ELR (cell line): ENCODE measurements at regions not wholly inside any gene's neighbourhood (a gene's known extent, or its start where the extent isn't known, plus 50 kb on each side); places are given as distances from the start of the nearest gene placed in this dataset.
"Not testable (repeated sequence)": the region's sequence is repeated elsewhere in the genome, so short reads cannot be mapped to it uniquely, and the experiment has no call there.

Source experiments
- DNase-seq: peaks from one replicate; pipeline ENCODE4 v3.0.0-alpha.2; 2015; ENCODE audit warnings: low read depth

DNA sequence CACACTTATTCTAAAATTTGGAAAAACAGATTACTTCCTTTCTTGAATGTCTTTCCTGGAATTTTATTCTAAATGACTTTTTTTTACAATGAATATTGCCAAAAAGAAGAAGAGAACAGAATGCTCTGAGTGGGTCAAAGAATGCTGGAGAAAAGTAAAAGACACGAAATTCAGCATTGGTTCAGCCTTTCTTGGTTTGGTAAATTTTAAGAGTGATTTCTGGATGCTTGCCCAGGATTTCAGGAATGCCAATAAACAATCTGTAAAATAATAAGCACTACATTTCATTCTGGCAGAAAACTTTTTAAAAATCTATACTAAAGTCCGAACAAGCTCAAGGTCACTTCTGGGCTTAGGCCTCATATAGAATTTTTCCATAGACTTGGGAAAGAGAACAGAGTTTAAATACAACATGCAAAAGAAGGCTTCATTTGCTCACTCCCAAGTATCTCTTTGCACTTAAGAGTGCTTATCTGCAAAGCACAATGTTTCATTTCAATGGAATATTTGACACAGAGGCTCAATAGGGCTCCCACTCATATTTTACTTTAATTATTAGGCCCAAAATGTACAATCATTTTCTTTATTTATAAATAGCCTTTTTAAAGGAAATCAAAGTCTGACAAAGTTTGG, 359.5 kb upstream of the ANKRD30A start:
- DNase-seq: no peak

GRCh38 chr10:36764823-36765222, 360.6 kb upstream of the ANKRD30A start:
- DNase-seq: no peak

GRCh38 chr10:36761121-36761520, 364.3 kb upstream of the ANKRD30A start:
- DNase-seq: no peak

- peak; percentile 52 for DNase-seq
These were observed 366.1 kb upstream of the ANKRD30A start for GRCh38 chr10:36759141-36759805.

DNA sequence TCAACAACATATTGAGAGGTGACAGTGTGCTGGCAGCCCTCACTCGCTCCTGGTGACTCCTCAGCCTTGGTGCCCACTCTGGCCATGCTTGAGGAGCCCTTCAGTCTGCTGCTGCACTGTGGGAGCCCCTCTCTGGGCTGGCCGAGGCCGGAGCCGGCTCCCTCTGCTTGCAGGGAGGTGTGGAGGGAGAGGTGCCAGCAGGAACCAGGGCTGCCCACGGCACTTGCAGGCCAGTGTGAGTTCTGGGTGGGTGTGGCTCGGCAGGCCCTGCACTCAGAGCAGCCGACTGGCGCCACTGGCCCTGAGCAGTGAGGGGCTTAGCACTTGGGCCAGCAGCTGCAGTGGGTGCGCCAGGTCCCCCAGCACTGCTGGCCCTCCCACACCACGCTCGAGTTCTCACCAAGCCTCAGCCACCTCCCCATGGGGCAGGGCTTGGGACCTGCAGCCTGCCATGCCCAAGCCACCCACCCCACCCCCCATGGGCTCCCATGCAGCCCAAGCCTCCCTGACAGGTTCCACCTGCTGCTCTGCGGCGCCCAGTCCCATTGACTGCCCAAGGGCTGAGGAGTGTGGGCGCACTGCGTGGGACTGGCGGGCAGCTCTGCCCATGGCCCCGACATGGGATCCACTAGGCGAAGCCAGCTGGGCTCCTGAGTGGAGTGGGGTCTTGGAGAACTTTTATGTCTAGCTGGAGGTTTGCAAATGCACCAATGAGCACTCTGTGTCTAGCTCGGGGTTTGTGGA, 377.1 kb upstream of the ANKRD30A start:
- DNase-seq: no peak

DNA sequence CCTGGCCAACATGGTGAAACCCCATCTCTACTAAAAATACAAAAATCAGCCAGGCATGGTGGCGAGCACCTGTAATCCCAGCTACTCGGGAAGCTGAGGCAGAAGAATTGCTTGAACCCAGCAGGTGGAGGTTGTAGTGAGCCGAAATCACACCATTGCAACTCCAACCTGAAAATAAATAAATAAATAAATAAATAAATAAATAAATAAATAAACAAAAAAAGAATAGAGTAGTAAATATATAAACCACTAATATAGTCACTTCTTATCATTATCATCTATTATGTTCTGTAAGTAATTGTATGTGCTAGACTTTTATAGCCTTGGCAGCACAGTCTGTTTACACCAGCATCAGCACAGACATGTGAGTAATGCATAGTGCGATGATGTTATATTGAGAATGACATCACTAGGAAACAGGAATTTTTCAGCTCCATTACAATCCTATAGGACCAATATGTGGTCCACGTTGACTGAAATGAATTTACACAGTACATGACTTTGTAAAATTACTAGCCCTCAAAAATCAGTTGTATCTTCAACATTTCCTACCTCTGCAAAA, 385.4 kb upstream of the ANKRD30A start:
- DNase-seq: peak; percentile 4

- peak; percentile 5 for DNase-seq
These were observed 386.5 kb upstream of the ANKRD30A start for GRCh38 chr10:36738738-36739431.

- DNase-seq: no peak
These were observed 389.1 kb upstream of the ANKRD30A start for GRCh38 chr10:36736311-36736710.

DNA sequence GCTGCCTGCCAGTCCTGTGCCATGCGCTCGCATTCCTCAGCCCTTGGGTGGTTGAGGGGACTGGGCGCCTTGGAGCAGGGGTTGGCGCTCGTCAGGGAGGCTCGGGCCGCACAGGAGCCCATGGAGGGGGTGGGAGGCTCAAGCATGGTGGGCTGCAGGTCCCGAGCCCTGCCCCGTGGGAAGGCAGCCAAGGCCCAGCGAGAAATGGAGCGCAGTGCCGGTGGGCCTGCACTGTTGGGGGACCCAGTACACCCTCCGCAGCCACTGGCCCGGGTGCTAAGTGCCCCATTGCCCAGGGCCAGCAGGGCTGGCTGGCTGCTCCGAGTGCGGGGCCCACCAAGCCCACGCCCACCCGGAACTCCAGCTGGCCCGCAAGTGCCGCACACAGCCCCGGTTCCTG, 390.8 kb upstream of the ANKRD30A start:
- not testable (repeated sequence) for DNase-seq

GRCh38 chr10:36730316-36730715, 395.1 kb upstream of the ANKRD30A start:
- peak; percentile 32 for DNase-seq

- no peak for DNase-seq
These were observed 396.8 kb upstream of the ANKRD30A start for GRCh38 chr10:36728626-36729025.

DNA sequence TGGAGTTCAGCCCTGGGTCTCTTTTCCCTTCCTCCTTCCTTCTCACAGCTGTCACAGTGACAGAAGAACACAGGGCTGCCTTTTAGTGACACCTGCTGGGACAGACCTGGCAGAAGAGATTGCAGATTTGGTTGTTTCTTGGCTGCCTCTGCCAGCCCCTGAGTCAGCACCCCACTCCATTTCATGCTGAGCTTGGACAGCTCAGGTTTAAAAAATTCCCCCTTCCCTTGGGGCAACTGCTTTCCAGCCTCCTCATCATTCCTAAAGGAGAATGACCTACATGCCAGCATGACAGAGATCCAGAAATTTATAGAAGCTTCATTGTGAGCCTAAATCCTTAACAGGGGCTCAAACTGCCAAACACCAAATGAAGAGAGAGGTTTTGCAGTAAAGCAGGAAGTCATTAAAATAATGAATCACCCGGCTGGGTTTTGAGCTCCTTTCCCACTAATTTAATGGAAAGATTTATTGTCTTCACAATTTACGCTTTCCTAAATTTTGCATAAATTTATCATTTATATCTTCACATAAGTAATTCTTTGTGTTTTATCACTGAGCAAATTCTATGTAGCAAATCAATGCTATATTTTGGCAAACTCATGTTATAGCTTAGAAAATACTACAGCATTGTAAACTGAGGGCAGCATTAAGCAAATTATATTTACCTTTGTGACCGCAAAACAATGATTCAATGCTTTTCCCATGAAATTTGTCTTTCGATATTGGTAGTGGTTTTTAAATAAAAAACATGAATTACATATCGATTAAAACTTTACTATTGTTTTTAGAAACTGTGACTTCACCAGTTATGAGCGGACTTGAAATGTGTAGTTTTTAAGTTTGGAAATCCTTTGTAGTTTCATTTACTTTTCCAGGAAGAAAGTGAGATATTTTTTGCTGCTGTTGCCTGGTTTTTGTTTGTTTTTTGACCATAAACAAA, 399.5 kb upstream of the ANKRD30A start:
- DNase-seq: peak; percentile 75

- DNase-seq: no peak
These were observed 402.6 kb upstream of the ANKRD30A start for GRCh38 chr10:36722777-36723176.

- no peak for DNase-seq
These were observed 403.5 kb upstream of the ANKRD30A start for GRCh38 chr10:36721871-36722270.

DNA sequence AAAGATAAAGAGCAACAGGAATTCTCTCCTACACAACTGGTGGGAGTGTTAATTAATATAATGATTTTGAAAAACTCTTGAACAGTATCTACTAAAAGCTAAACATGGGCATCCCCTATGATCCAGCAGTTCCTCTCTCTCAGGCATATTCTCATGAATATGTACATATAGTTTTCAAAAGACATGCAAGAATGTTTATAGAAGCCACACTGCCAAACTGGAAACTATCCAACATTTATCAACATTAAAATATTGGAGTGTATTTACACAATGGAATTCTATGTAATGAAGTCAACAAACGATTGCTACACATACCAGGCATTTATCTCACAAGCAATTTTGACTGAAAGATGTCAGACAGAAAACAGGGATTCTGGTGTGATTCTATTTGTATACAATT, 404.5 kb upstream of the ANKRD30A start:
- DNase-seq: no peak

DNA sequence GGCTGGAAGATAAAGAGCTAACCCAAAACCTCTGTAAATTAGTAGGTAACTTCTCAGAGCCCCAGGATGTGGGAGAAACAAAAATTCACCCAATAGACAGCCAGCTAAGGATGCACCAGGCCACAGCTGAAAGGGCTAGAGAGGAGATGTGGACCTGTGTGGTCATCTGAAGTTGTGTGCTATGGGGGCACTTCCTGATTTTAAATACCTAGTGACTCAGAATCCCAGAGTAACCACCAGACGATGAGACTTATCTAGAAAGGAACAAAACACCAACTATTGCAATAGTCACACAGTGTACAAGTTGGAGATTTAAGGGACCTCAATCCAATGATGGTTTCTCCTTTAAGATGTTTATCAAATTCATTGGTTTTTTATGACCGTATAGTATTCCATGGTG, 408.3 kb upstream of the ANKRD30A start:
- peak; percentile 28 for DNase-seq

- DNase-seq: no peak
These were observed 409.1 kb upstream of the ANKRD30A start for GRCh38 chr10:36716291-36716690.

DNA sequence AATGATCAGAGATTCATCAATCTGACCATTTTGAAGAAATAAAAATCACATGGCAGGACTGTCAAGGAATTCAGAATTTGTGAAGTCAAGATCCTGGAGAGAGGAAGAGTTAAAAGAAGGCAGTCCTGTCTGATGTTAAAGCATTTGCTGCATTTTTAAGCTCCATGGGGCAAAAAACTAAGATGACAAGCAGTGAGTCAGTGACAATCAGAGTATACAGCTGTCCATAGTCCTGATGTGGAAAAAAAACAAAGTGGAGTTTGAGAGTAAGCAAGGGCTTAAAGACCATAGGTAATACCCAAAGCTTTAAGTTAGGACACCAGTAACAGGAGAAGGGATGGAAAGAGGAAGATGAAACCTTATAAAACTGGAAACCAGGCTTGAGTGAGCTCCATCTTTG, 412.7 kb upstream of the ANKRD30A start:
- no peak for DNase-seq

DNA sequence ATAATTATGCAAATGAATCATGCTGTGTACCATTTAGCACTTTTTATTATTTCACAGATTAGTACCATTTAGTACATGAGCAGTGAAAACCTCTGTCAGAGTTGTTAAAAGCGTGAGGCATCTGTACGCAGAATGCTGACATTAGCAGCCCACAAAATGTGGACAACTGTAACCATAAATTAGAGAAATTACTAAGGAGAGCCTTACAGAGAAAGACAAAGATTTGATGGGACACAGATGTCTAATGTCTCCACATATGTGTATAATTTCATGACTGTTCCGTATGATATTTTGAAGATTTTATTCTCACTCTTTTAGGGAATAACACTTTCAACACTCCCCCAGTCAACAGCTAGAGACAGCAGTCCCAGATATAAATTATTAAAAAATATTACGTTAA, 414.0 kb upstream of the ANKRD30A start:
- DNase-seq: no peak

- no peak for DNase-seq
These were observed 421.3 kb upstream of the ANKRD30A start for GRCh38 chr10:36704124-36704523.

GRCh38 chr10:36703179-36703578, 422.2 kb upstream of the ANKRD30A start:
- DNase-seq: no peak
